GM23338 (cell line): ENCODE measurements at regions not wholly inside any gene's neighbourhood (a gene's known extent, or its start where the extent isn't known, plus 50 kb on each side); places are given as distances from the start of the nearest gene placed in this dataset.

Source experiments
- ATAC-seq: fragments of 200-7000 bp; cut with Tn5 transposase; 3 replicates; pipeline ENCODE4 v1.9.1; 2020
- DNase-seq: peaks from one replicate; pipeline ENCODE4 v3.0.0-alpha.2; 2015; ENCODE audit warnings: low spot score
- H2AFZ ChIP-seq: fragments of 200-600 bp; sonication (generic); 2 replicates; pipeline ENCODE4 v1.8.0; 2016; ENCODE audit warnings: antibody characterized with exemption, mild to moderate bottlenecking, moderate library complexity
- H3F3A ChIP-seq: fragments of 200-600 bp; sonication (generic); replicated peaks from 2 replicates; pipeline ENCODE4 v1.8.0; 2017; ENCODE audit warnings: antibody characterized with exemption, mixed run types, low read depth
- H3K27ac ChIP-seq: fragments of 200-600 bp; sonication (generic); 2 replicates; pipeline ENCODE4 v1.6.1; 2016; ENCODE audit warnings: low read depth
- H3K27me3 ChIP-seq: fragments of 200-600 bp; sonication (generic); 2 replicates; pipeline ENCODE4 v1.8.0; 2016; ENCODE audit warnings: mild to moderate bottlenecking, mixed run types, moderate library complexity; ENCODE audit not compliant: insufficient read depth
- H3K36me3 ChIP-seq: fragments of 200-600 bp; sonication (generic); 2 replicates; pipeline ENCODE4 v1.8.0; 2016; ENCODE audit warnings: mild to moderate bottlenecking; ENCODE audit not compliant: insufficient read depth
- H3K4me1 ChIP-seq: fragments of 200-600 bp; sonication (generic); 2 replicates; pipeline ENCODE4 v1.8.0; 2016; ENCODE audit warnings: mild to moderate bottlenecking, moderate library complexity; ENCODE audit not compliant: insufficient read depth
- H3K4me2 ChIP-seq: fragments of 200-600 bp; sonication (generic); 2 replicates; pipeline ENCODE4 v1.7.1; 2017; ENCODE audit warnings: mixed run types
- H3K4me3 ChIP-seq: fragments of 200-600 bp; sonication (generic); 2 replicates; pipeline ENCODE4 v1.6.1; 2016; ENCODE audit warnings: mixed run types
- H3K79me2 ChIP-seq: fragments of 200-600 bp; sonication (generic); replicated peaks from 2 replicates; pipeline ENCODE4 v1.8.0; 2017; ENCODE audit warnings: mild to moderate bottlenecking; ENCODE audit not compliant: insufficient read depth
- H3K9me2 ChIP-seq: fragments of 200-600 bp; sonication (generic); 2 replicates; pipeline ENCODE4 v1.8.0; 2017; ENCODE audit not compliant: insufficient read depth
- H4K20me1 ChIP-seq: fragments of 200-600 bp; sonication (generic); replicated peaks from 2 replicates; pipeline ENCODE4 v1.8.0; 2017; ENCODE audit warnings: mild to moderate bottlenecking; ENCODE audit not compliant: insufficient read depth
- H3K27ac Mint-ChIP-seq: 2 replicates; pipeline ENCODE4 v1.8.0; 2020; ENCODE audit warnings: inconsistent platforms, mild to moderate bottlenecking, moderate library complexity, mixed read lengths
- H3K27me3 Mint-ChIP-seq: 3 replicates; pipeline ENCODE4 v1.8.0; 2022; ENCODE audit warnings: low read depth, mild to moderate bottlenecking, moderate library complexity, mixed read lengths, inconsistent platforms; ENCODE audit not compliant: insufficient read depth, poor library complexity
- H3K36me3 Mint-ChIP-seq: 3 replicates; pipeline ENCODE4 v1.8.0; 2021; ENCODE audit warnings: low read depth, mild to moderate bottlenecking, inconsistent platforms, moderate library complexity, mixed read lengths
- H3K4me1 Mint-ChIP-seq: 3 replicates; pipeline ENCODE4 v1.8.0; 2020; ENCODE audit warnings: mild to moderate bottlenecking, inconsistent platforms, mixed read lengths
- H3K4me3 Mint-ChIP-seq: 3 replicates; pipeline ENCODE4 v1.8.0; 2021; ENCODE audit warnings: moderate library complexity, mild to moderate bottlenecking, inconsistent platforms, mixed read lengths
- H3K9me3 Mint-ChIP-seq: 3 replicates; pipeline ENCODE4 v1.8.0; 2020; ENCODE audit warnings: moderate library complexity, mild to moderate bottlenecking, inconsistent platforms, mixed read lengths
- JUNB ChIP-seq: IDR thresholded peaks from one replicate; pipeline ENCODE4 v1.6.1; 2016; ENCODE audit warnings: antibody characterized with exemption; ENCODE audit not compliant: unreplicated experiment
- ZNF462 ChIP-seq: fragments of 250-450 bp; sonication (Bioruptor Pico); IDR thresholded peaks from 2 replicates; pipeline ENCODE4 v1.5.0; 2020; ENCODE audit warnings: mild to moderate bottlenecking, moderate library complexity
- TF ChIP-seq, protein P1 (sequence below): IDR thresholded peaks from one replicate; pipeline ENCODE4 v1.6.1; 2018; ENCODE audit warnings: antibody characterized with exemption; ENCODE audit not compliant: unreplicated experiment
- TF ChIP-seq, protein P2 (sequence below), 2 experiments: fragments of 200-600 bp in 1 of 2; sonication (generic) in 1 of 2; conservative IDR thresholded peaks; 2 replicates each; pipeline versions ENCODE4 v1.5.1 to v1.6.1; 2016 to 2017; ENCODE audit warnings: antibody characterized with exemption in 2 of 2, low read depth in 2 of 2, mild to moderate bottlenecking in 2 of 2, moderate library complexity in 1 of 2

DNA sequence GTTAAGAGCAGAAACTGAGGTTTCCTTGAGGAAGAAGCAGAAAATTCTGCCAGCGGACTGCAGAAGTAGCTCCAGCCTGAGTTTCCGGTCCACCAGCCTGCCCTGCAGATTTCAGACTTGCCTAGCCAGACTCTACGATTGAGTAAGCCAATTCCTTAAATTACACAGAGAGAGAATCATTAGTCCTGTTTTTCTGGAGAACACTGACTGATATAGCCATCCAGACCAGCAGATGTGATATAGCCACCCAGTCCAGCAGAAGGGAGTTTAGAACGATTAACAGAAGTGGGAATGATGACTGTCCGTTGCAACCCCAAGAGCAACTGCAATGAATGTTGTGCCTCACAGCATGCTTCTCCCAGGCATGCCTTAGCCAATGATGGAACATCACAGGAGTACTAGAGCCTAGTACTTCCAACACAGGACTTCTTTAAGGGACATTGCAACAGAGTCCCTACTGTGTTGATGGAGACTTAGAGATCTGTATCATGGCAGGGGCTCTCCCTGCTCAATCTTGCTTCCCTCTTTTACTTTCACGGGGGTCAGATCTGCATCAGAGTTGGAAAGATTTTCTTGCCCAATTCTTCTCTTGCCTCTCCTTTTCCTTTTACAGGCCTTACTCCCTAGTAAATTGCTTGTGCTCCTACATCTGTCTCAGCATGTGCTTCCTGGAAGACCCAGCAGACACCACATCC is 264.6 kb upstream of the CLNK start:
- no peaks in the 10 kb centered on the region for H3K79me2 ChIP-seq
- TF ChIP-seq ZNF462 (CRISPR knock-in tag): no peak
- TF ChIP-seq, protein P1, sequence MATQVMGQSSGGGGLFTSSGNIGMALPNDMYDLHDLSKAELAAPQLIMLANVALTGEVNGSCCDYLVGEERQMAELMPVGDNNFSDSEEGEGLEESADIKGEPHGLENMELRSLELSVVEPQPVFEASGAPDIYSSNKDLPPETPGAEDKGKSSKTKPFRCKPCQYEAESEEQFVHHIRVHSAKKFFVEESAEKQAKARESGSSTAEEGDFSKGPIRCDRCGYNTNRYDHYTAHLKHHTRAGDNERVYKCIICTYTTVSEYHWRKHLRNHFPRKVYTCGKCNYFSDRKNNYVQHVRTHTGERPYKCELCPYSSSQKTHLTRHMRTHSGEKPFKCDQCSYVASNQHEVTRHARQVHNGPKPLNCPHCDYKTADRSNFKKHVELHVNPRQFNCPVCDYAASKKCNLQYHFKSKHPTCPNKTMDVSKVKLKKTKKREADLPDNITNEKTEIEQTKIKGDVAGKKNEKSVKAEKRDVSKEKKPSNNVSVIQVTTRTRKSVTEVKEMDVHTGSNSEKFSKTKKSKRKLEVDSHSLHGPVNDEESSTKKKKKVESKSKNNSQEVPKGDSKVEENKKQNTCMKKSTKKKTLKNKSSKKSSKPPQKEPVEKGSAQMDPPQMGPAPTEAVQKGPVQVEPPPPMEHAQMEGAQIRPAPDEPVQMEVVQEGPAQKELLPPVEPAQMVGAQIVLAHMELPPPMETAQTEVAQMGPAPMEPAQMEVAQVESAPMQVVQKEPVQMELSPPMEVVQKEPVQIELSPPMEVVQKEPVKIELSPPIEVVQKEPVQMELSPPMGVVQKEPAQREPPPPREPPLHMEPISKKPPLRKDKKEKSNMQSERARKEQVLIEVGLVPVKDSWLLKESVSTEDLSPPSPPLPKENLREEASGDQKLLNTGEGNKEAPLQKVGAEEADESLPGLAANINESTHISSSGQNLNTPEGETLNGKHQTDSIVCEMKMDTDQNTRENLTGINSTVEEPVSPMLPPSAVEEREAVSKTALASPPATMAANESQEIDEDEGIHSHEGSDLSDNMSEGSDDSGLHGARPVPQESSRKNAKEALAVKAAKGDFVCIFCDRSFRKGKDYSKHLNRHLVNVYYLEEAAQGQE: no peak
- TF ChIP-seq JUNB: no peak
- TF ChIP-seq, protein P2, sequence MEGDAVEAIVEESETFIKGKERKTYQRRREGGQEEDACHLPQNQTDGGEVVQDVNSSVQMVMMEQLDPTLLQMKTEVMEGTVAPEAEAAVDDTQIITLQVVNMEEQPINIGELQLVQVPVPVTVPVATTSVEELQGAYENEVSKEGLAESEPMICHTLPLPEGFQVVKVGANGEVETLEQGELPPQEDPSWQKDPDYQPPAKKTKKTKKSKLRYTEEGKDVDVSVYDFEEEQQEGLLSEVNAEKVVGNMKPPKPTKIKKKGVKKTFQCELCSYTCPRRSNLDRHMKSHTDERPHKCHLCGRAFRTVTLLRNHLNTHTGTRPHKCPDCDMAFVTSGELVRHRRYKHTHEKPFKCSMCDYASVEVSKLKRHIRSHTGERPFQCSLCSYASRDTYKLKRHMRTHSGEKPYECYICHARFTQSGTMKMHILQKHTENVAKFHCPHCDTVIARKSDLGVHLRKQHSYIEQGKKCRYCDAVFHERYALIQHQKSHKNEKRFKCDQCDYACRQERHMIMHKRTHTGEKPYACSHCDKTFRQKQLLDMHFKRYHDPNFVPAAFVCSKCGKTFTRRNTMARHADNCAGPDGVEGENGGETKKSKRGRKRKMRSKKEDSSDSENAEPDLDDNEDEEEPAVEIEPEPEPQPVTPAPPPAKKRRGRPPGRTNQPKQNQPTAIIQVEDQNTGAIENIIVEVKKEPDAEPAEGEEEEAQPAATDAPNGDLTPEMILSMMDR (conservative IDR thresholded peaks at IDR 0.05; ENCODE audit: low read depth in 2 of 2): no peak
- H3K9me3 Mint-ChIP-seq: peaks cover 9% of the 10 kb centered on the region
- no peak overlapping the region for H3K27ac Mint-ChIP-seq
- H3K4me3 ChIP-seq: no peak overlapping the region
- H3K27me3 Mint-ChIP-seq: no peaks in the 10 kb centered on the region
- H3K9me2 ChIP-seq: peaks cover 19% of the 10 kb centered on the region
- no peaks in the 10 kb centered on the region for H4K20me1 ChIP-seq
- no peak overlapping the region for H3K4me3 Mint-ChIP-seq
- H3K4me2 ChIP-seq: no peak overlapping the region
- no peaks in the 10 kb centered on the region for H3F3A ChIP-seq
- no peaks in the 10 kb centered on the region; the same call in 2 of the 3 replicates for H3K36me3 Mint-ChIP-seq
- no peak for DNase-seq
- H3K27me3 ChIP-seq: no peaks in the 10 kb centered on the region
- peaks cover 8% of the 10 kb centered on the region; the same call in 2 of the 3 replicates for H3K4me1 Mint-ChIP-seq
- H3K4me1 ChIP-seq: no peaks in the 10 kb centered on the region
- no peak overlapping the region for H3K27ac ChIP-seq
- ATAC-seq: no peak
- H3K36me3 ChIP-seq: no peaks in the 10 kb centered on the region; the same call in 1 of the 2 replicates
- H2AFZ ChIP-seq: 0 out of 2 replicates have a peak overlapping the region, but pooled peaks have one; percentile 43
